Stomach (tissue), 8 donors: ENCODE measurements at regions not wholly inside any gene's neighbourhood (a gene's known extent, or its start where the extent isn't known, plus 50 kb on each side); places are given as distances from the start of the nearest gene placed in this dataset.

Experiments
- DNase-seq, 2 donors: peaks; one replicate each; pipeline versions ENCODE4 v3.0.0 to v3.0.0-alpha.2; 2013 to 2019
- H3K27ac ChIP-seq, 5 donors: fragments of 200-600 bp in 4 of 5; sonication (generic) in 4 of 5; one replicate each; pipeline ENCODE4 v1.5.1; 2013 to 2019; ENCODE audit warnings: mild to moderate bottlenecking in 1 of 5, moderate library complexity in 1 of 5
- H3K27me3 ChIP-seq, 3 donors: fragments of 200-600 bp; sonication (generic); one replicate each; pipeline ENCODE4 v1.5.1; 2017 to 2019; ENCODE audit warnings: mixed run types in 1 of 3
- H3K36me3 ChIP-seq, 4 donors: fragments of 200-600 bp; sonication (generic); 1 replicate in 3 of 4; 2 replicates in 1 of 4; pipeline ENCODE4 v1.5.1; 2016 to 2019
- H3K4me1 ChIP-seq, 4 donors: fragments of 200-600 bp; sonication (generic); one replicate each; pipeline ENCODE4 v1.5.1; 2016 to 2019
- H3K4me3 ChIP-seq, 4 donors: fragments of 200-600 bp; sonication (generic) in 3 of 4; one replicate each; pipeline ENCODE4 v1.5.1; 2016 to 2019; ENCODE audit warnings: mild to moderate bottlenecking in 1 of 4
- H3K9me3 ChIP-seq, 4 donors: fragments of 200-600 bp; sonication (generic); one replicate each; pipeline ENCODE4 v1.5.1; 2016 to 2019
- CTCF ChIP-seq, 7 experiments: fragments of 450-650 bp in 4 of 7; fragments of 200-600 bp in 3 of 7; sonication (generic) in 3 of 7; IDR thresholded peaks; one replicate each; pipeline ENCODE4 v1.5.1; 2016 to 2019; ENCODE audit warnings: antibody characterized with exemption in 7 of 7, control low read depth in 2 of 7, mild to moderate bottlenecking in 1 of 7
- EP300 ChIP-seq: sonication (generic); formaldehyde crosslinking; IDR thresholded peaks from one replicate; pipeline ENCODE4 v1.6.1; 2017; ENCODE audit warnings: antibody characterized with exemption
- POLR2A ChIP-seq, 4 donors: fragments of 450-650 bp; IDR thresholded peaks; one replicate each; pipeline ENCODE4 v1.6.1; 2016; ENCODE audit warnings: antibody characterized with exemption in 4 of 4, control low read depth in 2 of 4, mild to moderate bottlenecking in 1 of 4, moderate library complexity in 1 of 4
- POLR2AphosphoS5 ChIP-seq, 3 donors: sonication (generic); formaldehyde crosslinking; IDR thresholded peaks; one replicate each; pipeline ENCODE4 v1.6.1; 2016; ENCODE audit warnings: antibody characterized with exemption in 3 of 3
- WGBS, 5 donors: extraction: QIAGEN DNeasy Blood & Tissue Kit in 3 of 5; methylation state at CpG; one replicate each; pipeline versions ENCODE4 v1.1.5 to v1.1.7; 2013 to 2018; 5-methylcytosine and 5-hydroxymethylcytosine counted together
- intact Hi-C: fragments of 100-400 bp; cut with DNase I; formaldehyde crosslinking; loops from one replicate; pipeline ENCODE4 v1.15.1; 2023; ENCODE audit warnings: low total_unique reads
- donor health status: healthy with polysubstance abuse.
- donor health status: Bipolar disorder and iron deficiency.
- donor health status: healthy.

GRCh38 chr5:164610374-164610773, 1105.0 kb downstream of the MAT2B start:
- intact Hi-C loops: no loop called here
- no peak for DNase-seq
- Histone ChIP-seq H3K36me3 (no peaks in the 10 kb centered on the region), H3K9me3 (no peaks in the 10 kb centered on the region), H3K27ac (no peak overlapping the region), H3K27me3 (no peaks in the 10 kb centered on the region), H3K4me3 (no peak overlapping the region), H3K4me1 (no peaks in the 10 kb centered on the region)
- WGBS, 5 donors: 44 to 67% (median 55%) methylated on average over 1 of the region's 1 CpG
- TF ChIP-seq POLR2AphosphoS5 (IDR thresholded peaks at IDR 0.05) (no peak), CTCF (IDR thresholded peaks at IDR 0.05) (no peak), POLR2A (IDR thresholded peaks at IDR 0.05) (no peak), EP300 (no peak)

- Histone ChIP-seq H3K36me3 (no peaks in the 10 kb centered on the region), H3K9me3 (no peaks in the 10 kb centered on the region), H3K27ac (no peak overlapping the region), H3K4me3 (no peak overlapping the region), H3K4me1 (no peaks in the 10 kb centered on the region), H3K27me3 (no peaks in the 10 kb centered on the region)
- no peak for TF ChIP-seq EP300
- no peak for TF ChIP-seq POLR2AphosphoS5 (IDR thresholded peaks at IDR 0.05)
- TF ChIP-seq POLR2A (IDR thresholded peaks at IDR 0.05): no peak
- no peak for TF ChIP-seq CTCF (IDR thresholded peaks at IDR 0.05)
- no peak for DNase-seq
- intact Hi-C loops: no loop called here
Measured at GRCh38 chr5:164614707-164615106, 1109.3 kb downstream of the MAT2B start.

GRCh38 chr5:164617290-164617689, 1111.9 kb downstream of the MAT2B start:
- DNase-seq: no peak
- Histone ChIP-seq H3K27ac (no peak overlapping the region), H3K9me3 (no peaks in the 10 kb centered on the region), H3K4me3 (no peak overlapping the region), H3K36me3 (no peaks in the 10 kb centered on the region), H3K27me3 (no peaks in the 10 kb centered on the region), H3K4me1 (no peaks in the 10 kb centered on the region)
- intact Hi-C loops: no loop called here
- TF ChIP-seq EP300: no peak
- no peak for TF ChIP-seq POLR2A (IDR thresholded peaks at IDR 0.05)
- TF ChIP-seq POLR2AphosphoS5 (IDR thresholded peaks at IDR 0.05): no peak
- TF ChIP-seq CTCF (IDR thresholded peaks at IDR 0.05): no peak
- 64 to 87% (median 71%) methylated on average over 5 of the region's 5 CpGs for whole genome bisulfite sequencing, 5 donors

- Histone ChIP-seq H3K4me3 (no peak overlapping the region), H3K27ac (no peak overlapping the region), H3K9me3 (no peaks in the 10 kb centered on the region), H3K36me3 (no peaks in the 10 kb centered on the region), H3K4me1 (no peaks in the 10 kb centered on the region), H3K27me3 (no peaks in the 10 kb centered on the region)
- 68 to 77% (median 76%) methylated on average over 4 of the region's 4 CpGs for WGBS, 5 donors
- TF ChIP-seq POLR2A (IDR thresholded peaks at IDR 0.05) (no peak), CTCF (IDR thresholded peaks at IDR 0.05) (no peak), POLR2AphosphoS5 (IDR thresholded peaks at IDR 0.05) (no peak), EP300 (no peak)
- no peak for DNase-seq
- intact Hi-C loops: no loop called here
Measured at GRCh38 chr5:164627021-164627420, 1121.6 kb downstream of the MAT2B start.
